ENCODE measurements at regions not wholly inside any gene's neighbourhood (a gene's known extent, or its start where the extent isn't known, plus 50 kb on each side); places are given as distances from the start of the nearest gene placed in this dataset.

- H3K79me2 ChIP-seq (ENCODE audit: control insufficient read depth, insufficient read depth, low read length): no peaks in the 10 kb centered on the region
- no peak overlapping the region for H2AFZ ChIP-seq (ENCODE audit: low read depth, low read length)
- ChIA-PET POLR2A (no interaction called here), CTCF (no interaction called here)
- H4K20me1 ChIP-seq (replicated peaks; ENCODE audit: control insufficient read depth, extremely low read depth, insufficient read depth, low read length): no peaks in the 10 kb centered on the region
- no peak overlapping the region for H3K27ac ChIP-seq (ENCODE audit: insufficient read depth, low read depth, low read length)
- FAIRE-seq: no peak
- TF ChIP-seq POLR2AphosphoS5 (IDR thresholded peaks at IDR 0.05; ENCODE audit: insufficient read depth, low read depth, low read length) (no peak), FOS (IDR thresholded peaks at IDR 0.05; ENCODE audit: borderline replicate concordance, insufficient read depth, low read length) (no peak)
- dilution Hi-C loops (cut with MboI; ENCODE audit: extremely low pct_ligation_motif_present, low sequenced_read_pairs): no loop called here
- H3K4me3 ChIP-seq (replicated peaks in 1 of 3; ENCODE audit: insufficient read depth in 1 of 3, low read depth in 1 of 3, low read length in 3 of 3): no peak overlapping the region
- H3K9me3 ChIP-seq (replicated peaks; ENCODE audit: control insufficient read depth, insufficient read depth, low read length): no peaks in the 10 kb centered on the region
- H3K27me3 ChIP-seq (ENCODE audit: control insufficient read depth in 2 of 2, insufficient read depth in 2 of 2, low read length in 2 of 2): no peaks in the 10 kb centered on the region
- no peak overlapping the region for H3K4me2 ChIP-seq (ENCODE audit: insufficient read depth, low read length)
- intact Hi-C loops (cut with micrococcal nuclease): no loop called here
- DNase-seq (ENCODE audit: low read depth, low spot score): no peak
- no TSS peak for BruUV-seq (replicated peaks)
- H3K36me3 ChIP-seq (ENCODE audit: control insufficient read depth in 2 of 2, extremely low read depth in 1 of 2, insufficient read depth in 2 of 2, low read length in 2 of 2): no peaks in the 10 kb centered on the region
- no peak overlapping the region for H3K9ac ChIP-seq (replicated peaks; ENCODE audit: extremely low read depth, insufficient read depth, low read length)
- H3K4me1 ChIP-seq (ENCODE audit: control insufficient read depth, extremely low read depth, insufficient read depth, low read length): no peaks in the 10 kb centered on the region
- no peaks in the 10 kb centered on the region for H3K9me1 ChIP-seq (replicated peaks; ENCODE audit: control insufficient read depth, extremely low read depth, insufficient read depth, low read length)
Observed at GRCh38 chr3:8077126-8077525, 424.5 kb upstream of the LMCD1 start.

GRCh38 chr3:8080464-8080863 is 421.2 kb upstream of the LMCD1 start:
- intact Hi-C loops (cut with micrococcal nuclease) (no loop called here), dilution Hi-C loops (cut with MboI; ENCODE audit: extremely low pct_ligation_motif_present, low sequenced_read_pairs) (no loop called here)
- Histone ChIP-seq H3K9me3 (replicated peaks; ENCODE audit: control insufficient read depth, insufficient read depth, low read length) (no peaks in the 10 kb centered on the region), H3K9me1 (replicated peaks; ENCODE audit: control insufficient read depth, extremely low read depth, insufficient read depth, low read length) (no peaks in the 10 kb centered on the region), H3K9ac (replicated peaks; ENCODE audit: extremely low read depth, insufficient read depth, low read length) (no peak overlapping the region), H3K27me3 (ENCODE audit: control insufficient read depth in 2 of 2, insufficient read depth in 2 of 2, low read length in 2 of 2) (no peaks in the 10 kb centered on the region), H2AFZ (ENCODE audit: low read depth, low read length) (no peak overlapping the region), H3K4me2 (ENCODE audit: insufficient read depth, low read length) (no peak overlapping the region), H3K36me3 (ENCODE audit: control insufficient read depth in 2 of 2, extremely low read depth in 1 of 2, insufficient read depth in 2 of 2, low read length in 2 of 2) (no peaks in the 10 kb centered on the region), H3K79me2 (ENCODE audit: control insufficient read depth, insufficient read depth, low read length) (no peaks in the 10 kb centered on the region), H3K4me3 (replicated peaks in 1 of 3; ENCODE audit: insufficient read depth in 1 of 3, low read depth in 1 of 3, low read length in 3 of 3) (no peak overlapping the region), H4K20me1 (replicated peaks; ENCODE audit: control insufficient read depth, extremely low read depth, insufficient read depth, low read length) (no peaks in the 10 kb centered on the region), H3K27ac (ENCODE audit: insufficient read depth, low read depth, low read length) (no peak overlapping the region), H3K4me1 (ENCODE audit: control insufficient read depth, extremely low read depth, insufficient read depth, low read length) (no peaks in the 10 kb centered on the region)
- no peak for FAIRE-seq
- no TSS peak for BruUV-seq (replicated peaks)
- CTCF ChIA-PET: no interaction called here
- no peak for DNase-seq (ENCODE audit: low read depth, low spot score)
- no peak for TF ChIP-seq POLR2A (IDR thresholded peaks at IDR 0.05; ENCODE audit: low read depth, low read length)
- no peak for TF ChIP-seq EZH2 (IDR thresholded peaks at IDR 0.05; ENCODE audit: borderline replicate concordance, low read depth, low read length, severe bottlenecking)
- TF ChIP-seq JUN (IDR thresholded peaks at IDR 0.05; ENCODE audit: borderline replicate concordance, insufficient read depth, insufficient read length, low read depth): no peak
- TF ChIP-seq POLR2AphosphoS5 (IDR thresholded peaks at IDR 0.05; ENCODE audit: insufficient read depth, low read depth, low read length): no peak
- TF ChIP-seq MYC (IDR thresholded peaks at IDR 0.05; ENCODE audit: low read depth, low read length): no peak
- no peak for TF ChIP-seq MAX (IDR thresholded peaks at IDR 0.05; ENCODE audit: insufficient read depth, insufficient read length)
- no peak for TF ChIP-seq GATA2 (IDR thresholded peaks at IDR 0.05; ENCODE audit: insufficient read depth, insufficient read length, low read depth, low read length)
- no peak for TF ChIP-seq FOS (IDR thresholded peaks at IDR 0.05; ENCODE audit: borderline replicate concordance, insufficient read depth, low read length)
- TF ChIP-seq CTCF (IDR thresholded peaks at IDR 0.05; ENCODE audit: extremely low read depth in 1 of 2, insufficient read depth in 1 of 2, low read depth in 1 of 2, low read length in 2 of 2): no peak
- POLR2A ChIA-PET: no interaction called here

All from endothelial cell of umbilical vein (primary cell).